RWPE1 (cell line): ENCODE measurements at regions not wholly inside any gene's neighbourhood (a gene's known extent, or its start where the extent isn't known, plus 50 kb on each side); places are given as distances from the start of the nearest gene placed in this dataset.
"Not testable (repeated sequence)": the region's sequence is repeated elsewhere in the genome, so short reads cannot be mapped to it uniquely, and the experiment has no call there.

Experiments
- CTCF ChIA-PET: fragments of 350-600 bp; sonication (Branson Sonifier 250); formaldehyde crosslinking; extraction: SDS; loops from one replicate; lab custom pipeline; 2021; lab: Yijun Ruan, JAX
- POLR2A ChIA-PET: fragments of 400-600 bp; formaldehyde crosslinking; extraction: SDS; loops from one replicate; lab custom pipeline; 2020; ENCODE audit warnings: antibody characterized with exemption; ENCODE audit not compliant: low non-redundant PET; lab: Yijun Ruan, JAX
- DNase-seq: peaks from one replicate; pipeline ENCODE4 v3.0.0; 2012; ENCODE audit warnings: low spot score
- H3K27ac ChIP-seq: fragments of 450-650 bp; 2 replicates; pipeline ENCODE4 v1.5.1; 2017
- CTCF ChIP-seq: fragments of 450-650 bp; conservative IDR thresholded peaks from 2 replicates; pipeline ENCODE4 v1.5.1; 2017; ENCODE audit warnings: low read depth, mild to moderate bottlenecking

DNA sequence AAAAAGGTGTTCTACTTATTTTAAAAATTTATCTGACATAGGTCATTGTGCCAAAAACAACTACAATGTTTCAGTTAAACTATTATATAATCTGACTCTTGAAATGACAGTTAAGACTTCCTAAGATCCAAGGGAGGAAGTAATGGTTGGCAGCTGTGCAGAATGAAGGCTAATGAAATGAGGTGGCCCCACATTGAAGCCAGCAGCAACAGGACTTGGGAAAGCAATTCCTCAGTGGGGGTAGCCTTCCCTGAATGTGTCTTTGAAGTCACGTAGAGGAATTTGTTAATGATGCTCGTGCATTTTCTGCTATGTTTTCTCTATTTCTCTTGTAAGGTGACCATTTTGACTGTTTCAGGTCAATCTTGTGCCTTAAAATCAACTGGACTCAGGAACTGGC lies 162.4 kb upstream of the DAAM1 start:
- DNase-seq, result no peak
- ChIA-PET CTCF (interaction anchor here (0.7 kb wide), 1 partner anchor 119 kb away, joined by 3 read pairs; no protein-coding TSS in a partner anchor), POLR2A (no interaction called here)
- TF ChIP-seq CTCF, result no peak
- no peak overlapping the region for H3K27ac ChIP-seq

DNA sequence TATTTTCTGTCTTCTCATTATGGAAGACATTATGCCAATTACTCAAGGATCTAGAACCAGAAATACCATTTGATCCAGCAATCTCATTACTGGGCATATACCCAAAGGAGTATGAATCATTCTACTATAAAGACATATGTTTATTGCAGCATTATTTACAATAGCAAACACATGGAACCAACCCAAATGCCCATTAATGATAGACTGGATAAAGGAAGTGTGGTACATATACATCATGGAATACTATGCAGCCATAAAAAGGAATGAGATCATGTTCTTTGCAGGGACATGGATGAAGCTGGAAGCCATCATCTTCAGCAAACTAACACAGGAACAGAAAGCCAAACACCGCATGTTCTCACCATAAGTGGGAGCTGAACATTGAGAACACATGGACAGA lies 161.8 kb upstream of the DAAM1 start:
- POLR2A ChIA-PET, H3K27ac ChIP-seq, CTCF ChIA-PET, DNase-seq: not testable (repeated sequence)

DNA sequence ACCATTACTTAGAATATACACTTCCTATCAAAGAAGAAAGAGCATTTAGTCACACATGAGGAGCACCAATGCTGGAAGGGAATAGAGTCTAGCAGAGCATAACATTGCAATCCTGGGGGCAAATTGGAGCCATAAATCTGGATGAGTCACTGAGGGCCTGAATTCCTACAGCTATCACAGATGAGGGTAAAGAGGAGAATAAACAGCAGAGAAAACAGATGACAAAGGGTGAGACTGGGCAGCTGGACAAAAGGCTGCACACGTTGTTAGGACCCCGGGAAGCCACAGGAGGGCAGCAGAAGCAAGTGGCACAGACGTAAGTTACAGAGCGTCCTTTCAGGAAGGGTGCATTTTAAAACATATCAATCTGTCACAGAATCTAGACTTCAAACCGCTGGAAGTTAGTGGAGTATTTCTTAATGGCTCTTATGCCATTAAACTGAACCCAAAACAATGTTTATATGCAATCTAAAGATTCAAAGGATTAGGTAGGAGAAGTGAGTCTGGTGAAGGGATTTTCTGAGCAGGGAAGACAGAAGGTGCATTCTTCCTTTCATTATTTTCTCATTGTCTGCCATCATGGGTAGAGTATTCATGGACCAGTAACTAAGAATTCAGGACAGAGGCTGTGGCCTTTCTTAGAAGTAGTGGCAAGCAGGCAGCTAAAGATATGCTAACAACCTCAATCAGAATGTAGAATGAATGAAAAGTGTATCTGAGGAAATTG lies 159.8 kb upstream of the DAAM1 start:
- POLR2A ChIA-PET, result no interaction called here
- H3K27ac ChIP-seq, result no peak overlapping the region
- peak; percentile 92 for TF ChIP-seq CTCF
- peak; percentile 60 for DNase-seq
- CTCF ChIA-PET, result interaction anchor here (0.6 to 1.5 kb wide), 10 partner anchors 25 to 1073 kb away, joined by 3 to 5 read pairs (median 3); no protein-coding TSS in a partner anchor

- no peak for DNase-seq
- POLR2A ChIA-PET, result no interaction called here
- H3K27ac ChIP-seq, result no peak overlapping the region
- CTCF ChIA-PET, result interaction anchor here (0.6 kb wide), 1 partner anchor 390 kb away, joined by 5 read pairs; no protein-coding TSS in a partner anchor
- no peak for TF ChIP-seq CTCF
Measured at GRCh38 chr14:59032826-59033225, 155.6 kb upstream of the DAAM1 start.

GRCh38 chr14:59036134-59036533 lies 152.3 kb upstream of the DAAM1 start:
- ChIA-PET CTCF (no interaction called here), POLR2A (no interaction called here)
- no peak for TF ChIP-seq CTCF
- no peak overlapping the region for H3K27ac ChIP-seq
- no peak for DNase-seq

- POLR2A ChIA-PET, result no interaction called here
- TF ChIP-seq CTCF, result no peak
- no peak overlapping the region for H3K27ac ChIP-seq
- CTCF ChIA-PET, result no interaction called here
- no peak for DNase-seq
Measured at GRCh38 chr14:59037086-59037485, 151.4 kb upstream of the DAAM1 start.

DNA sequence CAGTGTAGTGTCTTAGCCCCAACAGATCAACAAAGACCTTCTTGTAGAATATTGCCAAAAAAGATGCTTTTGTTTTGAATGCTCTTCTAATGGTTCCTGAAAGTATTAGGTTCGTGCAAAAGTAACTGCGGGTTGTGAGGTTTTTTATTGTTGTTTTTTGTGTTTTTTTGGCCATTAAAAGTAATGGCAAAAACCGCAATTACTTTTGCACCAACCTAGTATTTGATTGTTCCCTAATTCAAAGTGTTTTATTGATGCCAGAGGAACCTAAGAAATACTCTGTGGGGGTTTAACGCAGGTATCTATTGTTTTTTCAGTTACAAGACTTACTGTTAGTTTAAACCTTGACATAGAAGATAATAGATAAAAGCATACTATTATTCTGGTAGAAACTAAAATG lies 150.8 kb upstream of the DAAM1 start:
- ChIA-PET CTCF (interaction anchor here (0.6 kb wide), 1 partner anchor 24 kb away, joined by 4 read pairs; no protein-coding TSS in a partner anchor), POLR2A (no interaction called here)
- DNase-seq, result no peak
- TF ChIP-seq CTCF, result no peak
- H3K27ac ChIP-seq, result no peak overlapping the region
